IPS-NIHi11 (cell line): ENCODE measurements at regions not wholly inside any gene's neighbourhood (a gene's known extent, or its start where the extent isn't known, plus 50 kb on each side); places are given as distances from the start of the nearest gene placed in this dataset.
"Not testable (repeated sequence)": the region's sequence is repeated elsewhere in the genome, so short reads cannot be mapped to it uniquely, and the experiment has no call there.

Experiments
- DNase-seq: peaks from one replicate; pipeline ENCODE4 v3.0.0; 2012; ENCODE audit warnings: mixed read lengths, low spot score

GRCh38 chr10:35854661-35855060 is 212.6 kb upstream of the FZD8 start:
- DNase-seq, result no peak

- no peak for DNase-seq
These were observed 210.6 kb upstream of the FZD8 start for GRCh38 chr10:35852721-35853120.

- no peak for DNase-seq
These were observed 206.3 kb upstream of the FZD8 start for GRCh38 chr10:35848412-35848811.

- no peak for DNase-seq
These were observed 202.6 kb upstream of the FZD8 start for GRCh38 chr10:35844686-35845085.

- no peak for DNase-seq
These were observed 201.6 kb upstream of the FZD8 start for GRCh38 chr10:35843524-35844181.

- DNase-seq, result no peak
These were observed 196.0 kb upstream of the FZD8 start for GRCh38 chr10:35838054-35838453.

GRCh38 chr10:35835545-35835944 is 193.4 kb upstream of the FZD8 start:
- DNase-seq, result no peak

GRCh38 chr10:35834877-35835494 is 192.9 kb upstream of the FZD8 start:
- no peak for DNase-seq

- DNase-seq, result no peak
These were observed 185.7 kb upstream of the FZD8 start for GRCh38 chr10:35827783-35828182.

- DNase-seq, result no peak
These were observed 182.6 kb upstream of the FZD8 start for GRCh38 chr10:35824704-35825103.

- DNase-seq, result peak; percentile 52
These were observed 180.2 kb upstream of the FZD8 start for GRCh38 chr10:35822316-35822715.

GRCh38 chr10:35821339-35821911 is 179.3 kb upstream of the FZD8 start:
- no peak for DNase-seq

- DNase-seq, result no peak
These were observed 177.6 kb upstream of the FZD8 start for GRCh38 chr10:35819736-35820135.

GRCh38 chr10:35819011-35819410 is 176.9 kb upstream of the FZD8 start:
- DNase-seq, result no peak

- not testable (repeated sequence) for DNase-seq
These were observed 175.0 kb upstream of the FZD8 start for GRCh38 chr10:35817109-35817508.

- no peak for DNase-seq
These were observed 171.1 kb upstream of the FZD8 start for GRCh38 chr10:35813219-35813618.

GRCh38 chr10:35808344-35808743 is 166.2 kb upstream of the FZD8 start:
- no peak for DNase-seq

- DNase-seq, result no peak
These were observed 160.9 kb upstream of the FZD8 start for GRCh38 chr10:35803046-35803445.

- no peak for DNase-seq
These were observed 155.1 kb upstream of the FZD8 start for GRCh38 chr10:35797187-35797586.

GRCh38 chr10:35795131-35795824 is 153.2 kb upstream of the FZD8 start:
- DNase-seq, result no peak

- DNase-seq, result no peak
These were observed 152.6 kb upstream of the FZD8 start for GRCh38 chr10:35794703-35795102.

- no peak for DNase-seq
These were observed 150.2 kb upstream of the FZD8 start for GRCh38 chr10:35792291-35792690.

- no peak for DNase-seq
These were observed 147.9 kb upstream of the FZD8 start for GRCh38 chr10:35789996-35790395.
